GM12878 (cell line): ENCODE measurements at regions not wholly inside any gene's neighbourhood (a gene's known extent, or its start where the extent isn't known, plus 50 kb on each side); places are given as distances from the start of the nearest gene placed in this dataset.

Source experiments
- ATAC-seq: fragments of 200-7000 bp; cut with Tn5 transposase; 3 replicates; pipeline ENCODE4 v1.9.1; 2020; ENCODE audit warnings: mild to moderate bottlenecking, moderate library complexity
- BruUV-seq: library from RNA; stranded (reverse); fragments of 400-500 nt; replicated peaks from 2 replicates; lab custom pipeline; 2021; lab: Mats Ljungman, UMichigan
- CTCF ChIA-PET: fragments of 300-600 bp; sonication (Branson Sonifier 250); formaldehyde crosslinking; extraction: SDS; loops from one replicate; lab custom pipeline; 2021; ENCODE audit warnings: inconsistent platforms; lab: Yijun Ruan, JAX
- POLR2A ChIA-PET: fragments of 350-600 bp; formaldehyde crosslinking; extraction: SDS; loops from one replicate; lab custom pipeline; 2021; ENCODE audit warnings: inconsistent platforms; lab: Charles Lee
- RAD21 ChIA-PET: fragments of 300-600 bp; sonication (Branson Sonifier 250); formaldehyde crosslinking; loops from one replicate; lab custom pipeline; 2023; ENCODE audit warnings: antibody characterized with exemption; ENCODE audit not compliant: unreplicated experiment; lab: Charles Lee
- SMC1A ChIA-PET: fragments of 300-600 bp; sonication (Branson Sonifier 250); formaldehyde crosslinking; loops from one replicate; lab custom pipeline; 2023; ENCODE audit not compliant: unreplicated experiment, uncharacterized antibody; lab: Charles Lee
- DNase-seq: peaks from one replicate; pipeline ENCODE4 v3.0.0-alpha.2; 2011; ENCODE audit warnings: low read depth, low spot score
- FAIRE-seq: peaks from 3 replicates; lab custom pipeline; 2011; peaks lifted over from hg19 to GRCh38; lab: Jason Lieb, UNC
- H2AFZ ChIP-seq: 2 replicates; pipeline ENCODE4 v1.6.0; 2011; ENCODE audit warnings: low read depth, low read length, control low read depth; ENCODE audit not compliant: control insufficient read depth
- H3K27ac ChIP-seq: 2 replicates; pipeline ENCODE4 v1.5.1; 2011; ENCODE audit warnings: control low read depth; ENCODE audit not compliant: control insufficient read depth, insufficient read depth
- H3K27me3 ChIP-seq, 2 experiments: replicated peaks in 1 of 2; 2 replicates each; pipeline versions ENCODE4 v1.6.0 to v1.6.1; 2011; ENCODE audit warnings: low read length in 1 of 2; ENCODE audit not compliant: control insufficient read depth in 2 of 2, insufficient read depth in 2 of 2
- H3K36me3 ChIP-seq, 2 experiments: 2 replicates each; pipeline ENCODE4 v1.5.1; 2011; ENCODE audit warnings: low read length in 1 of 2; ENCODE audit not compliant: control insufficient read depth in 2 of 2, insufficient read depth in 2 of 2
- H3K4me1 ChIP-seq: 2 replicates; pipeline ENCODE4 v1.6.1; 2011; ENCODE audit warnings: mild to moderate bottlenecking, low read length, moderate library complexity, mixed read lengths; ENCODE audit not compliant: control insufficient read depth, insufficient read depth
- H3K4me2 ChIP-seq: 2 replicates; pipeline ENCODE4 v1.6.0; 2011; ENCODE audit warnings: control low read depth; ENCODE audit not compliant: control insufficient read depth, insufficient read depth
- H3K4me3 ChIP-seq: fragments of 200-600 bp; sonication (generic); 2 replicates; pipeline ENCODE4 v1.5.1; 2016
- H3K79me2 ChIP-seq: 2 replicates; pipeline ENCODE4 v1.6.0; 2011; ENCODE audit warnings: low read length; ENCODE audit not compliant: control insufficient read depth, insufficient read depth
- H3K9ac ChIP-seq: 2 replicates; pipeline ENCODE4 v1.8.0; 2011; ENCODE audit warnings: low read length, control low read depth, mixed read lengths; ENCODE audit not compliant: control insufficient read depth, insufficient read depth
- H3K9me3 ChIP-seq: replicated peaks from 3 replicates; pipeline ENCODE4 v1.5.1; 2011; ENCODE audit warnings: mild to moderate bottlenecking, low read length; ENCODE audit not compliant: control insufficient read depth, insufficient read depth
- H4K20me1 ChIP-seq: 2 replicates; pipeline ENCODE4 v1.6.0; 2011; ENCODE audit not compliant: control insufficient read depth, insufficient read depth
- BMI1 ChIP-seq: fragments of 450-650 bp; IDR thresholded peaks from 2 replicates; pipeline ENCODE4 v1.6.1; 2016; ENCODE audit warnings: mild to moderate bottlenecking, moderate library complexity, borderline replicate concordance
- CREB1 ChIP-seq: IDR thresholded peaks from 2 replicates; pipeline ENCODE4 v1.6.1; 2012; ENCODE audit warnings: low read depth, mild to moderate bottlenecking, inconsistent platforms
- EZH2 ChIP-seq: IDR thresholded peaks from 2 replicates; pipeline ENCODE4 v1.6.1; 2012; ENCODE audit warnings: low read depth, mild to moderate bottlenecking, control low read depth, inconsistent platforms, low read length, borderline replicate concordance; ENCODE audit not compliant: control insufficient read depth
- NFYB ChIP-seq: IDR thresholded peaks from 2 replicates; pipeline ENCODE4 v1.6.1; 2011; ENCODE audit warnings: low read depth, mild to moderate bottlenecking, low read length, improper control_type of control experiment, moderate library complexity; ENCODE audit not compliant: insufficient read depth
- PRDM15 ChIP-seq: fragments of 450-650 bp; formaldehyde crosslinking; IDR thresholded peaks from 2 replicates; pipeline ENCODE4 v1.4.0; 2020; ENCODE audit warnings: mild to moderate bottlenecking, moderate library complexity
- RELB ChIP-seq: fragments of 450-650 bp; IDR thresholded peaks from 2 replicates; pipeline ENCODE4 v1.6.1; 2017; ENCODE audit warnings: low read depth, mild to moderate bottlenecking, moderate library complexity
- SREBF2 ChIP-seq: IDR thresholded peaks from 2 replicates; pipeline ENCODE4 v1.6.1; 2012; ENCODE audit warnings: mild to moderate bottlenecking, low read length
- TCF7 ChIP-seq: IDR thresholded peaks from 2 replicates; pipeline ENCODE4 v1.6.1; 2014; ENCODE audit warnings: antibody characterized with exemption, borderline replicate concordance
- in situ Hi-C: fragments of 300-500 bp; cut with MboI; formaldehyde crosslinking; loops from 9 replicates; pipeline ENCODE4 v1.14.3; 2018; ENCODE audit warnings: mixed read lengths
- intact Hi-C: fragments of 100-400 bp; cut with micrococcal nuclease; formaldehyde crosslinking; loops from one replicate; pipeline ENCODE4 v1.14.2; 2022; ENCODE audit not compliant: unreplicated experiment

- Histone ChIP-seq H3K4me2 (no peak overlapping the region), H3K27ac (no peak overlapping the region), H3K9ac (no peak overlapping the region)
- CTCF ChIA-PET, result no interaction called here
- no peak for FAIRE-seq
- RAD21 ChIA-PET, result no interaction called here
- TF ChIP-seq NFYB, result no peak
- TF ChIP-seq TCF7, result no peak
- no peak for TF ChIP-seq CREB1
- TF ChIP-seq EZH2, result no peak
- no peak for TF ChIP-seq BMI1
- no peak for TF ChIP-seq SREBF2
- TF ChIP-seq RELB, result no peak
- TF ChIP-seq PRDM15 (CRISPR knock-in tag), result no peak
- TF ChIP-seq, all 136 proteins: peak for 0
- no TSS peak for BruUV-seq
- DNase-seq (no peak), ATAC-seq (no peak)
- Histone ChIP-seq H3K27me3 (no peaks in the 10 kb centered on the region), H3K4me1 (no peaks in the 10 kb centered on the region), H2AFZ (no peak overlapping the region), H3K4me3 (no peak overlapping the region), H4K20me1 (no peaks in the 10 kb centered on the region), H3K9me3 (no peaks in the 10 kb centered on the region), H3K36me3 (no peaks in the 10 kb centered on the region), H3K79me2 (no peaks in the 10 kb centered on the region)
- intact Hi-C loops, result no loop called here
- in situ Hi-C loops, result no loop called here
- ChIA-PET SMC1A (no interaction called here), POLR2A (no interaction called here)
Observed at GRCh38 chr7:136339464-136339863, 362.3 kb upstream of the MTPN start.
